H9 (cell line): ENCODE measurements at regions not wholly inside any gene's neighbourhood (a gene's known extent, or its start where the extent isn't known, plus 50 kb on each side); places are given as distances from the start of the nearest gene placed in this dataset.

Source experiments
- DNase-seq: peaks from one replicate; pipeline ENCODE4 v3.0.0-alpha.2; 2017
- H2AFZ ChIP-seq: one replicate; pipeline ENCODE4 v1.6.1; 2013; ENCODE audit warnings: mild to moderate bottlenecking, low read length, control low read depth, moderate library complexity
- H2AK5ac ChIP-seq: 2 replicates; pipeline ENCODE4 v1.6.1; 2013; ENCODE audit warnings: low read length, control low read depth, mixed read lengths; ENCODE audit not compliant: insufficient read length
- H2BK120ac ChIP-seq: one replicate; pipeline ENCODE4 v1.6.1; 2013; ENCODE audit warnings: low read depth, mild to moderate bottlenecking, low read length, control low read depth, inconsistent platforms; ENCODE audit not compliant: poor library complexity, severe bottlenecking
- H2BK12ac ChIP-seq: 2 replicates; pipeline ENCODE4 v1.6.1; 2013; ENCODE audit warnings: low read length, control low read depth, mixed read lengths, low read depth; ENCODE audit not compliant: insufficient read length
- H2BK15ac ChIP-seq: 2 replicates; pipeline ENCODE4 v1.6.1; 2013; ENCODE audit warnings: low read depth, low read length, control low read depth
- H2BK20ac ChIP-seq: one replicate; pipeline ENCODE4 v1.6.1; 2013; ENCODE audit warnings: low read depth, mild to moderate bottlenecking, low read length, control low read depth, inconsistent platforms; ENCODE audit not compliant: poor library complexity, severe bottlenecking
- H2BK5ac ChIP-seq: 2 replicates; pipeline ENCODE4 v1.6.1; 2013; ENCODE audit warnings: low read length, control low read depth, mixed read lengths; ENCODE audit not compliant: insufficient read length
- H3K14ac ChIP-seq: 2 replicates; pipeline ENCODE4 v1.6.1; 2013; ENCODE audit warnings: low read length, control low read depth; ENCODE audit not compliant: insufficient read depth
- H3K18ac ChIP-seq: 2 replicates; pipeline ENCODE4 v1.6.1; 2013; ENCODE audit warnings: low read depth, mild to moderate bottlenecking, mixed read lengths, low read length, control low read depth; ENCODE audit not compliant: insufficient read length
- H3K23ac ChIP-seq: 2 replicates; pipeline ENCODE4 v1.6.1; 2013; ENCODE audit warnings: low read length, control low read depth, mixed read lengths, low read depth; ENCODE audit not compliant: insufficient read length
- H3K23me2 ChIP-seq: 2 replicates; pipeline ENCODE4 v1.6.1; 2013; ENCODE audit warnings: low read depth, mild to moderate bottlenecking, mixed read lengths, low read length, control low read depth; ENCODE audit not compliant: insufficient read length, poor library complexity, severe bottlenecking
- H3K27ac ChIP-seq: 2 replicates; pipeline ENCODE4 v1.5.1; 2013; ENCODE audit warnings: low read length, control low read depth, mixed read lengths, low read depth; ENCODE audit not compliant: insufficient read length
- H3K27me3 ChIP-seq: 2 replicates; pipeline ENCODE4 v1.6.1; 2013; ENCODE audit warnings: low read length, control low read depth, inconsistent platforms; ENCODE audit not compliant: insufficient read depth
- H3K4ac ChIP-seq: 2 replicates; pipeline ENCODE4 v1.6.1; 2013; ENCODE audit warnings: low read depth, mild to moderate bottlenecking, control low read depth, inconsistent platforms, low read length, moderate library complexity
- H3K4me1 ChIP-seq: 2 replicates; pipeline ENCODE4 v1.6.1; 2013; ENCODE audit warnings: low read length, control low read depth, inconsistent platforms; ENCODE audit not compliant: insufficient read depth
- H3K4me2 ChIP-seq: 2 replicates; pipeline ENCODE4 v1.6.1; 2013; ENCODE audit warnings: low read length, control low read depth, mixed read lengths; ENCODE audit not compliant: insufficient read length, insufficient read depth
- H3K56ac ChIP-seq: 2 replicates; pipeline ENCODE4 v1.6.1; 2013; ENCODE audit warnings: low read depth, mild to moderate bottlenecking, mixed read lengths, low read length, control low read depth; ENCODE audit not compliant: insufficient read length
- H3K79me1 ChIP-seq: 2 replicates; pipeline ENCODE4 v1.6.1; 2013; ENCODE audit warnings: low read depth, mild to moderate bottlenecking, moderate library complexity, low read length, control low read depth, inconsistent platforms; ENCODE audit not compliant: insufficient read depth, poor library complexity, severe bottlenecking
- H3K79me2 ChIP-seq: 2 replicates; pipeline ENCODE4 v1.6.1; 2013; ENCODE audit warnings: low read length, control low read depth, inconsistent platforms; ENCODE audit not compliant: insufficient read depth
- H3K9ac ChIP-seq: 2 replicates; pipeline ENCODE4 v1.6.1; 2013; ENCODE audit warnings: low read length, control low read depth, mixed read lengths; ENCODE audit not compliant: insufficient read length; ENCODE audit errors: extremely low read depth
- H3K9me3 ChIP-seq: one replicate; pipeline ENCODE4 v1.6.1; 2013; ENCODE audit warnings: low read depth, low read length, inconsistent platforms; ENCODE audit not compliant: control insufficient read depth
- H3T11ph ChIP-seq: one replicate; pipeline ENCODE4 v1.6.1; 2013; ENCODE audit warnings: mild to moderate bottlenecking, low read length, control low read depth, inconsistent platforms
- H4K20me1 ChIP-seq: one replicate; pipeline ENCODE4 v1.6.1; 2013; ENCODE audit not compliant: control insufficient read depth, insufficient read length, insufficient read depth
- H4K5ac ChIP-seq: 2 replicates; pipeline ENCODE4 v1.6.1; 2013; ENCODE audit warnings: low read depth, mild to moderate bottlenecking, mixed read lengths, low read length, control low read depth; ENCODE audit not compliant: insufficient read length
- H4K8ac ChIP-seq: replicated peaks from 2 replicates; pipeline ENCODE4 v1.6.1; 2013; ENCODE audit warnings: low read length, control low read depth, mixed read lengths, low read depth; ENCODE audit not compliant: insufficient read length
- H4K91ac ChIP-seq: 2 replicates; pipeline ENCODE4 v1.6.1; 2013; ENCODE audit warnings: low read depth, mild to moderate bottlenecking, moderate library complexity, mixed read lengths, low read length, control low read depth; ENCODE audit not compliant: insufficient read length
- H3K27ac Mint-ChIP-seq, 3 experiments: 2 replicates in 2 of 3; 3 replicates in 1 of 3; pipeline ENCODE4 v1.8.0; 2020 to 2021; ENCODE audit warnings: mixed read lengths in 3 of 3, mild to moderate bottlenecking in 1 of 3, moderate library complexity in 1 of 3
- H3K27me3 Mint-ChIP-seq: 2 replicates; pipeline ENCODE4 v1.8.0; 2021; ENCODE audit warnings: low read depth, mild to moderate bottlenecking, moderate library complexity, mixed read lengths
- H3K36me3 Mint-ChIP-seq, 3 experiments: 2 replicates in 2 of 3; 3 replicates in 1 of 3; pipeline ENCODE4 v1.8.0; 2020 to 2021; ENCODE audit warnings: low read depth in 3 of 3, mixed read lengths in 3 of 3; ENCODE audit not compliant: insufficient read depth in 1 of 3
- H3K4me1 Mint-ChIP-seq, 2 experiments: 2 replicates each; pipeline ENCODE4 v1.8.0; 2020; ENCODE audit warnings: mixed read lengths in 2 of 2
- H3K4me3 Mint-ChIP-seq, 2 experiments: 2 replicates in 1 of 2; 3 replicates in 1 of 2; pipeline ENCODE4 v1.8.0; 2020 to 2021; ENCODE audit warnings: mild to moderate bottlenecking in 2 of 2, mixed read lengths in 2 of 2, moderate library complexity in 1 of 2
- H3K9me3 Mint-ChIP-seq, 2 experiments: 2 replicates in 1 of 2; 3 replicates in 1 of 2; pipeline ENCODE4 v1.8.0; 2020; ENCODE audit warnings: mild to moderate bottlenecking in 2 of 2, mixed read lengths in 2 of 2, moderate library complexity in 1 of 2
- CTCF ChIP-seq: fragments of 200-600 bp; sonication (generic); conservative IDR thresholded peaks from 3 replicates; pipeline ENCODE4 v1.8.0; 2021; ENCODE audit warnings: antibody characterized with exemption, mild to moderate bottlenecking
- WGBS: extraction: QIAGEN DNeasy Blood & Tissue Kit; methylation state at CpG from one replicate; pipeline ENCODE4 v1.1.7; 2013; ENCODE audit warnings: missing lambda C conversion rate, low lambda C conversion rate, mixed read lengths; ENCODE audit not compliant: insufficient read length; ENCODE audit errors: extremely low coverage; 5-methylcytosine and 5-hydroxymethylcytosine counted together

DNA sequence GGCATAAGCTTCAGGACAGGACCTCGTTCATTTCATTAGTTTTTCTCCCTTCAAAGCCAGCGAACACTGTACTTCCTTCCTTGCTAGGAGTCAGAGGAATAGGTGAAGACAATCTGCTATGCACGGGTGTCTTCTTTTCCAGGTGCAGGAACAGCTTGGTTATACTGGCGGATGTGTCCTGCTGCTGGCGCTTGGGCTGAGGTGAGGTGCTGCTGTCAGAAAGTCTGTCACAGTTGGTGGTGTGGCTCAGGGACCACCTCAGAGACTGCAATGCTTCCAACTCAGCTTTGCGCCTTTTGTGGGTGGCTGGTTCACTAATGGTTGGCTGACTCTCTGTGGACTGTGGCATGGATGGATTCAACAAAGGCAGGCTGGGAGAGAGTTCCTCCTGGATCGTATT lies 58.3 kb upstream of the UBN2 start:
- H2AK5ac ChIP-seq = no peak overlapping the region
- no peak overlapping the region for H3K18ac ChIP-seq
- Mint-ChIP-seq H3K9me3 (no peaks in the 10 kb centered on the region; a peak in 1 of 5 replicates), H3K27me3 (no peaks in the 10 kb centered on the region), H3K27ac (no peak overlapping the region), H3K36me3 (no peaks in the 10 kb centered on the region; a peak in 1 of 7 replicates), H3K4me3 (no peak overlapping the region), H3K4me1 (peaks cover 3 to 6% of the 10 kb centered on the region in 2 experiments; a peak in 3 of 4 replicates)
- H2BK20ac ChIP-seq = no peak overlapping the region
- no peak overlapping the region for H3K14ac ChIP-seq
- H4K91ac ChIP-seq = no peak overlapping the region
- no peak overlapping the region for H4K8ac ChIP-seq
- no peak overlapping the region for H3K9ac ChIP-seq
- no peak overlapping the region for H2BK15ac ChIP-seq
- no peak overlapping the region for H3K27ac ChIP-seq
- no peaks in the 10 kb centered on the region for H3K9me3 ChIP-seq
- H3K23ac ChIP-seq = no peak overlapping the region
- no CpG with 5 or more reads among the region's 7 CpGs for WGBS
- no peaks in the 10 kb centered on the region for H3K23me2 ChIP-seq
- no peak overlapping the region for H2BK120ac ChIP-seq
- H3K79me1 ChIP-seq = no peaks in the 10 kb centered on the region
- no peak overlapping the region for H3T11ph ChIP-seq
- no peaks in the 10 kb centered on the region; the same call in 1 of the 2 replicates for H3K4me1 ChIP-seq
- no peak overlapping the region for H3K56ac ChIP-seq
- H4K5ac ChIP-seq = no peak overlapping the region
- no peak overlapping the region for H3K4me2 ChIP-seq
- no peak for DNase-seq
- H2BK5ac ChIP-seq = no peak overlapping the region
- no peaks in the 10 kb centered on the region for H3K27me3 ChIP-seq
- no peak overlapping the region for H3K4ac ChIP-seq
- H2BK12ac ChIP-seq = no peak overlapping the region
- no peaks in the 10 kb centered on the region for H4K20me1 ChIP-seq
- H3K79me2 ChIP-seq = no peaks in the 10 kb centered on the region
- no peak overlapping the region for H2AFZ ChIP-seq
- TF ChIP-seq CTCF = no peak
